HG02981 (cell line): ENCODE measurements at regions not wholly inside any gene's neighbourhood (a gene's known extent, or its start where the extent isn't known, plus 50 kb on each side); places are given as distances from the start of the nearest gene placed in this dataset.

Experiments
- ATAC-seq: cut with Tn5 transposase; IDR thresholded peaks from one replicate; pipeline ENCODE4 v1.9.1; 2021; ENCODE audit warnings: mild to moderate bottlenecking, moderate library complexity; ENCODE audit not compliant: unreplicated experiment

DNA sequence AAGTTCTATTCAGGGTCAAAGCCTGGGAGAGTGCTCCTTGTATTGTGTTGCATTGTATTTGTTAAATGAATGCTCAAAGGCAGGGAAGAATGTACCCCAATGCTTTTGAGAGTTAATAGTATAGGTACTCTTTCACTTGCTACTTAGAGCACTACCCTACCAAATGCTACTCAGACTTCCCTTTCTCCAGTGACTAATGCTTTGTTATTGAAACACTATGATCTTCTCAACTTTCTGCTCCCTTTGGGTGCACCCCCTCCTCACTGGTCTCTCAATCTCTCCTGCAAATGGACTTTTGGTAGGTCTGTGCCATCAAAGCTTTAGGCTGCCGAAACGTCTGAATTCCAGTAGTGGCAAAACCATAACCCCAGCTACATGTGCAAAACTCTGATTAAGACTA lies 177.7 kb upstream of the AHR start:
- ATAC-seq, result no peak

GRCh38 chr7:17121671-17122070 lies 176.8 kb upstream of the AHR start:
- ATAC-seq, result no peak

GRCh38 chr7:17123020-17123419 lies 175.4 kb upstream of the AHR start:
- ATAC-seq, result peak; percentile 38

GRCh38 chr7:17126413-17127268 lies 171.8 kb upstream of the AHR start:
- peak; percentile 65 for ATAC-seq

GRCh38 chr7:17129218-17129617 lies 169.2 kb upstream of the AHR start:
- ATAC-seq, result no peak

DNA sequence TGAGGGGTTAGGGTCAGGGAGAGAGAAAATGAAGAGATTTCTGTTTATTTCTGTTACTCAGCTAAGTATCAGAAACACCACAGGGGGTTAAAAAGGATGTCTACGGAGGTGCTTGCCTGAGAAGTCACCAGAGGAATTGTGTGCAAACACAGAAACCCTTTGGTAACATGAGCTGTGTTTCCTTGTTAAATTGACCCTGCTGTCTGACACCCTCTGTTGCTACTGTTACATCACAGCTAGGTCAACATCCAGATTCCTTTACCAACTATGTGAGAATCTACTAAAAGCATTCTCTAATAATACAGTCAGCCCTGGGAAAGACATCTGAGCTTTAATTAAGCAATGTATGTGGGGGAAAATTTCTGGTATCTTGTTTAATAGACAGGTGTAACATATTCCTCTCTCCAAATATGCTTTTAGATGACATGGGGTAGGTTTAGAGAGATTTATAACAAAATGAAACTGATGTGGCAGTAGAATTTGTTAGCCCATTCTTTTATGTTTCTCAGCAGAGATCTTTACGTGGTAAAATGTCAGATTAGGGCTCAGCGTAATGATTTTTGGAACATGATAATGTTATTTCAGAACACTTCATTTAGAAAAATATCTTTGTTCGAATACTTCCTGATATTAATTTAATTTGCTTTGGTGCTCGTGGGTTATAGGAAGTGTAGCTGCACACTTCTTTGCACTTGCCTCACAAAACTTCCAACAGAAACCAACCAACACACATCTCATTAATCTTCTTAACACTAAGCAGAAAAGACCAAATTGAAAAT lies 168.0 kb upstream of the AHR start:
- ATAC-seq, result no peak

- no peak for ATAC-seq
Measured at GRCh38 chr7:17131060-17131345, 167.4 kb upstream of the AHR start.

GRCh38 chr7:17131983-17132655 lies 166.3 kb upstream of the AHR start:
- ATAC-seq, result peak; percentile 52

GRCh38 chr7:17132726-17133125 lies 165.7 kb upstream of the AHR start:
- no peak for ATAC-seq

DNA sequence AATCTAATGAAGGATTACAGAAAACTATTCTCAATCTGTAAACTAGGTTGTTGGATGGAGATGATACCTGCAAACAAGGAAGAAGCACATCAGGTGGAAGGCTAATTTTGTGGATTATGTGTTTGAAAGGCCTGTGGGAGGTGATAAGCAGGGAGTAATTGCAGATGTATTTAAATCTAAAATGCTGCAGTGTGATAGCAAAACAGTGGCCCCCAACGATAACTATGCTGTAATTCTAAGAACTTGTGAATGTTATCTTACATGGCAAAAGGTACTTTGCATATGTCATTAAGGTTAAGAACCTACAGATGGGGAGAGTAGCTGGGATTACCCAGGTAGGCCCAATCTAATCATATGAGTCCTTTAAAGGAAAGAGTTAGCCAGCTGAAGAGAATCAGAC lies 164.5 kb upstream of the AHR start:
- ATAC-seq, result no peak

- peak; percentile 81 for ATAC-seq
Measured at GRCh38 chr7:17134786-17135185, 163.7 kb upstream of the AHR start.

- no peak for ATAC-seq
Measured at GRCh38 chr7:17136126-17136525, 162.3 kb upstream of the AHR start.

GRCh38 chr7:17139081-17139480 lies 159.4 kb upstream of the AHR start:
- ATAC-seq, result no peak

GRCh38 chr7:17140406-17140805 lies 158.0 kb upstream of the AHR start:
- ATAC-seq, result no peak

GRCh38 chr7:17142831-17143541 lies 155.5 kb upstream of the AHR start:
- no peak for ATAC-seq

- ATAC-seq, result no peak
Measured at GRCh38 chr7:17144322-17144721, 154.1 kb upstream of the AHR start.

DNA sequence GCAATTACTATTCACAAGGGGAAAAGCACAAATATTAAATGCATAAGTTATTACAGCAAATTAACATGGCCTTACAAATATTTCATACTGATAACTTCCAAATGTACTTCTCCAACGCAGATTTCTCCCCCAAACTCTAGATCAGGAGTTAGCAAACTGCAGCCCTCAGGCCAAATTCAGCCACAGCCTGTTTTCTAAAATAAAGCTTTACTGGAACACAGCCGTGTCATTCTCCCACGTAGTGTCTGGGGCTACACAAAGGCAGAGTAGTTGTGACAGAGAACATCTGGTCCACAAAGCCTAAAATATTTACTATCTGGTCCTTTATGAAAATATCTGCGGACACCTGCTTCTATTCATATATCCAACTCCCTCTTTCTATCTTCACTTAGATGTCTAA lies 151.8 kb upstream of the AHR start:
- no peak for ATAC-seq

- ATAC-seq, result no peak
Measured at GRCh38 chr7:17147409-17147808, 151.0 kb upstream of the AHR start.

DNA sequence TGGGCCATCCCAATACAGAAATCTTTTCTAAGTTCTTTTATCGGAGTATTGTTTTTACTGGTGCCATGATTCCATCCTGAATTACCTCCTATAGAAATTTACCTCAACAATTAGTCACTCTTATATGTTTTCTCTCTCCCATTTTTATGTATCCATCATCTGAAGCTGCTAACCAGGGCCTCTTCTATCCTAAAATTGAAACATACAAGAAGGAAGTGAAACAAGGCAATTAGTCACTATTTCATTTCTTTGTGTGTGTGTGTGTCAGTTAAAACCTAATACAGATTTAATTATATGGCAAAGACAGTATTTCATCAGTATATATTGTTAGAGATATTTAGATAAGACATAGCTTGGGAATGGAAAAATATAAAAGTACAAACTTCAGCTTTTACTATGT lies 148.4 kb upstream of the AHR start:
- peak; percentile 46 for ATAC-seq

DNA sequence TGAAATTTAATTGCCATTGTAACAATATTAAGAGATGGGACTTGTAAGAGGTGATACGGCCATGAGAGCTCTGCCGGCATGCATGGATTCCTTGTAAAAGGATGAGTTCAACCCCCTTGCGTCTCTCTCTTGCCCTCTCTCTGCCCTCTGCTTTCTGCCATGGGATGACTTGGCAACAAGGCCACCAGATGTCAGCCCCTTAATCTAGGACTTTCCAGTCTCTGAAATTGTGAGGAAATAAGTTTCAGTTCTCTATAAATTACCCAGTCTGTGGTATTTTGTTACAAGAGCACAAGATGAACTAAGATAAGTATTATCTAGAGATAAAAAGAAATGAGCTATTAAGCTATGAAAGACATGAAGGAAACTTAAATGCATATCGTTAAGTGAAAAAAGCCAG lies 145.7 kb upstream of the AHR start:
- peak; percentile 61 for ATAC-seq

- no peak for ATAC-seq
Measured at GRCh38 chr7:17153536-17153935, 144.9 kb upstream of the AHR start.
